ENCODE measurements at regions not wholly inside any gene's neighbourhood (a gene's known extent, or its start where the extent isn't known, plus 50 kb on each side); places are given as distances from the start of the nearest gene placed in this dataset.

- no peak overlapping the region for H3K9ac ChIP-seq (ENCODE audit: control insufficient read depth, insufficient read depth, low read length)
- no peak overlapping the region for H3K27ac ChIP-seq (ENCODE audit: control insufficient read depth, insufficient read depth)
- CTCF ChIA-PET, result interaction anchor here (0.6 to 1.1 kb wide), 4 partner anchors 77 to 1210 kb away, joined by 3 read pairs; no protein-coding TSS in a partner anchor
- SMC1A ChIA-PET (ENCODE audit: uncharacterized antibody, unreplicated experiment), result interaction anchor here (0.8 kb wide), 1 partner anchor 476 kb away, joined by 3 read pairs; no protein-coding TSS in a partner anchor
- intact Hi-C loops (cut with micrococcal nuclease; ENCODE audit: unreplicated experiment), result no loop called here
- H3K4me1 ChIP-seq (ENCODE audit: control insufficient read depth, insufficient read depth, low read length), result no peaks in the 10 kb centered on the region
- POLR2A ChIA-PET, result no interaction called here
- no peaks in the 10 kb centered on the region for H3K36me3 ChIP-seq (ENCODE audit: control insufficient read depth in 2 of 2, insufficient read depth in 2 of 2, low read length in 1 of 2)
- no peak overlapping the region for H3K4me3 ChIP-seq
- RAD21 ChIA-PET (ENCODE audit: unreplicated experiment), result no interaction called here
- 29% methylated on average over 2 of the region's 2 CpGs for WGBS (ENCODE audit: insufficient coverage, insufficient replicate concordance, low lambda C conversion rate, missing lambda C conversion rate)
- ATAC-seq, result peak; percentile 52
- DNase-seq (ENCODE audit: low read depth, low spot score), result no peak
- no TSS peak for BruUV-seq (replicated peaks)
- no peak overlapping the region for H2AFZ ChIP-seq (ENCODE audit: control insufficient read depth, low read depth, low read length)
- in situ Hi-C loops (cut with MboI), result no loop called here
- H4K20me1 ChIP-seq (ENCODE audit: control insufficient read depth, insufficient read depth), result no peaks in the 10 kb centered on the region
- no peaks in the 10 kb centered on the region for H3K9me3 ChIP-seq (replicated peaks; ENCODE audit: control insufficient read depth, insufficient read depth, low read length)
- no peaks in the 10 kb centered on the region for H3K79me2 ChIP-seq (ENCODE audit: control insufficient read depth, insufficient read depth, low read length)
- FAIRE-seq, result no peak
- no peaks in the 10 kb centered on the region for H3K27me3 ChIP-seq (replicated peaks in 1 of 2; ENCODE audit: control insufficient read depth in 2 of 2, insufficient read depth in 2 of 2, low read length in 1 of 2)
- no peak for TF ChIP-seq TCF7 (IDR thresholded peaks at IDR 0.05; ENCODE audit: borderline replicate concordance)
- TF ChIP-seq, protein P1, sequence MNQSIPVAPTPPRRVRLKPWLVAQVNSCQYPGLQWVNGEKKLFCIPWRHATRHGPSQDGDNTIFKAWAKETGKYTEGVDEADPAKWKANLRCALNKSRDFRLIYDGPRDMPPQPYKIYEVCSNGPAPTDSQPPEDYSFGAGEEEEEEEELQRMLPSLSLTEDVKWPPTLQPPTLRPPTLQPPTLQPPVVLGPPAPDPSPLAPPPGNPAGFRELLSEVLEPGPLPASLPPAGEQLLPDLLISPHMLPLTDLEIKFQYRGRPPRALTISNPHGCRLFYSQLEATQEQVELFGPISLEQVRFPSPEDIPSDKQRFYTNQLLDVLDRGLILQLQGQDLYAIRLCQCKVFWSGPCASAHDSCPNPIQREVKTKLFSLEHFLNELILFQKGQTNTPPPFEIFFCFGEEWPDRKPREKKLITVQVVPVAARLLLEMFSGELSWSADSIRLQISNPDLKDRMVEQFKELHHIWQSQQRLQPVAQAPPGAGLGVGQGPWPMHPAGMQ (IDR thresholded peaks at IDR 0.05; ENCODE audit: borderline replicate concordance), result no peak
- TF ChIP-seq ZZZ3 (IDR thresholded peaks at IDR 0.05; ENCODE audit: control insufficient read depth, insufficient read length, low read depth), result no peak
- no peak overlapping the region for H3K4me2 ChIP-seq (ENCODE audit: control insufficient read depth, insufficient read depth)
Measured at GRCh38 chr4:126582737-126583136, 1050.0 kb upstream of the INTU start.

- no CpG with 5 or more reads among the region's 1 CpG for WGBS (ENCODE audit: insufficient coverage, insufficient replicate concordance, low lambda C conversion rate, missing lambda C conversion rate)
- Histone ChIP-seq H2AFZ (ENCODE audit: control insufficient read depth, low read depth, low read length) (no peak overlapping the region), H3K9me3 (replicated peaks; ENCODE audit: control insufficient read depth, insufficient read depth, low read length) (no peaks in the 10 kb centered on the region), H4K20me1 (ENCODE audit: control insufficient read depth, insufficient read depth) (no peaks in the 10 kb centered on the region), H3K4me3 (no peak overlapping the region), H3K79me2 (ENCODE audit: control insufficient read depth, insufficient read depth, low read length) (no peaks in the 10 kb centered on the region), H3K36me3 (ENCODE audit: control insufficient read depth in 2 of 2, insufficient read depth in 2 of 2, low read length in 1 of 2) (no peaks in the 10 kb centered on the region), H3K9ac (ENCODE audit: control insufficient read depth, insufficient read depth, low read length) (no peak overlapping the region), H3K4me2 (ENCODE audit: control insufficient read depth, insufficient read depth) (no peak overlapping the region), H3K4me1 (ENCODE audit: control insufficient read depth, insufficient read depth, low read length) (no peaks in the 10 kb centered on the region), H3K27me3 (replicated peaks in 1 of 2; ENCODE audit: control insufficient read depth in 2 of 2, insufficient read depth in 2 of 2, low read length in 1 of 2) (no peaks in the 10 kb centered on the region), H3K27ac (ENCODE audit: control insufficient read depth, insufficient read depth) (no peak overlapping the region)
- no TSS peak for BruUV-seq (replicated peaks)
- ChIA-PET POLR2A (no interaction called here), CTCF (interaction anchor here (0.7 to 1.1 kb wide), 6 partner anchors 12 to 477 kb away, joined by 3 to 4 read pairs (median 3); no protein-coding TSS in a partner anchor), RAD21 (ENCODE audit: unreplicated experiment) (interaction anchor here (0.6 kb wide), 1 partner anchor 444 kb away, joined by 4 read pairs; no protein-coding TSS in a partner anchor), SMC1A (ENCODE audit: uncharacterized antibody, unreplicated experiment) (interaction anchor here (0.7 to 1.3 kb wide), 3 partner anchors 477 to 1272 kb away, joined by 3 to 4 read pairs (median 4); no protein-coding TSS in a partner anchor)
- 0 out of 2 replicates have a peak, but pooled peaks have one; percentile 7 for TF ChIP-seq RAD21 (IDR thresholded peaks at IDR 0.05; ENCODE audit: insufficient read depth, low read depth, low read length)
- TF ChIP-seq POLR2A (IDR thresholded peaks at IDR 0.05; ENCODE audit: low read depth, low read length), result no peak
- no peak for TF ChIP-seq JUNB (IDR thresholded peaks at IDR 0.05)
- TF ChIP-seq HSF1 (IDR thresholded peaks at IDR 0.05; ENCODE audit: low read depth, low read length), result no peak
- peak in 2 of 3 experiments; percentile 18 to 38; a peak in 4 of 6 replicates for TF ChIP-seq CTCF (IDR thresholded peaks at IDR 0.05 in 2 of 3, conservative IDR thresholded peaks at IDR 0.05 in 1 of 3; ENCODE audit: control insufficient read depth in 2 of 3, extremely low read depth in 1 of 3, insufficient read depth in 1 of 3, low read depth in 3 of 3, low read length in 3 of 3)
- no peak for TF ChIP-seq CREB1 (IDR thresholded peaks at IDR 0.05; ENCODE audit: low read depth)
- intact Hi-C loops (cut with micrococcal nuclease; ENCODE audit: unreplicated experiment) (no loop called here), in situ Hi-C loops (cut with MboI) (no loop called here)
- FAIRE-seq, result no peak
- DNase-seq (ENCODE audit: low read depth, low spot score), result no peak
- peak; percentile 89 for ATAC-seq
Measured at GRCh38 chr4:126583509-126583908, 1049.2 kb upstream of the INTU start.
